IMR-90 (cell line): ENCODE measurements at regions not wholly inside any gene's neighbourhood (a gene's known extent, or its start where the extent isn't known, plus 50 kb on each side); places are given as distances from the start of the nearest gene placed in this dataset.

ENCODE experiments used
- ATAC-seq: fragments of 200-7000 bp; cut with Tn5 transposase; 2 replicates; pipeline ENCODE4 v1.9.1; 2020; ENCODE audit warnings: low read depth, mild to moderate bottlenecking, moderate library complexity
- BruUV-seq: library from RNA; stranded (reverse); fragments of 400-500 nt; replicated peaks from 2 replicates; lab custom pipeline; 2021; lab: Mats Ljungman, UMichigan
- CTCF ChIA-PET: fragments of 300-600 bp; formaldehyde crosslinking; extraction: SDS; loops from one replicate; lab custom pipeline; 2021; ENCODE audit warnings: antibody characterized with exemption; lab: Yijun Ruan, JAX
- POLR2A ChIA-PET: fragments of 300-600 bp; sonication (Branson Sonifier 250); formaldehyde crosslinking; loops from one replicate; lab custom pipeline; 2022; ENCODE audit warnings: antibody characterized with exemption; ENCODE audit not compliant: unreplicated experiment; lab: Charles Lee
- DNase-seq: peaks from one replicate; pipeline ENCODE4 v3.0.0; 2013
- H2AFZ ChIP-seq: replicated peaks from 2 replicates; pipeline ENCODE3; 2013; ENCODE audit warnings: low read length, mild to moderate bottlenecking; ENCODE audit not compliant: poor library complexity
- H2AK5ac ChIP-seq: 2 replicates; pipeline ENCODE4 v1.6.1; 2013; ENCODE audit warnings: low read depth, low read length, inconsistent platforms
- H2AK9ac ChIP-seq: replicated peaks from 2 replicates; pipeline ENCODE3; 2013; ENCODE audit warnings: mild to moderate bottlenecking, low read depth, low read length, moderate library complexity; ENCODE audit not compliant: poor library complexity
- H2BK120ac ChIP-seq: 2 replicates; pipeline ENCODE4 v1.6.1; 2013; ENCODE audit warnings: low read depth, low read length, inconsistent platforms
- H2BK15ac ChIP-seq: 3 replicates; pipeline ENCODE4 v1.6.1; 2013; ENCODE audit warnings: low read depth, low read length, inconsistent platforms
- H2BK20ac ChIP-seq: 2 replicates; pipeline ENCODE4 v1.6.1; 2013; ENCODE audit warnings: low read depth, mild to moderate bottlenecking, inconsistent platforms, low read length, moderate library complexity
- H2BK5ac ChIP-seq: 2 replicates; pipeline ENCODE4 v1.6.1; 2013; ENCODE audit warnings: mild to moderate bottlenecking, low read depth, low read length, inconsistent platforms; ENCODE audit not compliant: poor library complexity, severe bottlenecking
- H3K14ac ChIP-seq: replicated peaks from 2 replicates; pipeline ENCODE4 v1.6.1; 2013; ENCODE audit warnings: low read depth, low read length, inconsistent platforms
- H3K18ac ChIP-seq: 2 replicates; pipeline ENCODE4 v1.6.1; 2013; ENCODE audit warnings: low read depth, low read length, control low read depth
- H3K23ac ChIP-seq: 2 replicates; pipeline ENCODE4 v1.6.1; 2013; ENCODE audit warnings: low read depth, low read length, inconsistent platforms
- H3K27ac ChIP-seq: 2 replicates; pipeline ENCODE4 v1.5.1; 2013; ENCODE audit warnings: mild to moderate bottlenecking, control low read depth, low read length; ENCODE audit not compliant: insufficient read depth
- H3K27me3 ChIP-seq: 2 replicates; pipeline ENCODE4 v1.6.1; 2013; ENCODE audit warnings: low read length; ENCODE audit not compliant: control insufficient read depth, insufficient read depth
- H3K36me3 ChIP-seq: 2 replicates; pipeline ENCODE4 v1.6.1; 2013; ENCODE audit warnings: low read length, mixed read lengths; ENCODE audit not compliant: control insufficient read depth, insufficient read depth
- H3K4ac ChIP-seq: 2 replicates; pipeline ENCODE4 v1.6.1; 2013; ENCODE audit warnings: low read depth, low read length, inconsistent platforms
- H3K4me1 ChIP-seq: 2 replicates; pipeline ENCODE4 v1.6.1; 2013; ENCODE audit warnings: low read length, mixed read lengths; ENCODE audit not compliant: control insufficient read depth, insufficient read depth
- H3K4me2 ChIP-seq: 2 replicates; pipeline ENCODE4 v1.6.1; 2013; ENCODE audit warnings: low read depth, mild to moderate bottlenecking, control low read depth, low read length, moderate library complexity
- H3K4me3 ChIP-seq: 2 replicates; pipeline ENCODE4 v1.5.1; 2013; ENCODE audit warnings: low read depth, mild to moderate bottlenecking, control low read depth, low read length, moderate library complexity; ENCODE audit not compliant: insufficient read depth
- H3K56ac ChIP-seq: 2 replicates; pipeline ENCODE4 v1.6.1; 2013; ENCODE audit warnings: low read length, inconsistent platforms; ENCODE audit not compliant: insufficient read depth; ENCODE audit errors: extremely low read depth
- H3K79me1 ChIP-seq, 2 experiments: 2 replicates each; pipeline ENCODE4 v1.6.1; 2013; ENCODE audit warnings: low read length in 2 of 2, inconsistent platforms in 1 of 2, low read depth in 1 of 2
- H3K9ac ChIP-seq: 2 replicates; pipeline ENCODE4 v1.6.1; 2013; ENCODE audit warnings: low read depth, low read length, control low read depth
- H3K9me1 ChIP-seq: 2 replicates; pipeline ENCODE4 v1.6.1; 2013; ENCODE audit warnings: low read length, inconsistent platforms; ENCODE audit not compliant: insufficient read depth
- H3K9me3 ChIP-seq: 2 replicates; pipeline ENCODE4 v1.6.1; 2013; ENCODE audit warnings: low read length; ENCODE audit not compliant: control insufficient read depth, insufficient read depth
- H4K20me1 ChIP-seq: 2 replicates; pipeline ENCODE4 v1.6.1; 2013; ENCODE audit warnings: low read length, inconsistent platforms; ENCODE audit not compliant: insufficient read depth
- H4K5ac ChIP-seq: 2 replicates; pipeline ENCODE4 v1.6.1; 2013; ENCODE audit warnings: mild to moderate bottlenecking, low read depth, low read length, control low read depth
- H4K8ac ChIP-seq, 2 experiments: 2 replicates each; pipeline ENCODE4 v1.6.1; 2013; ENCODE audit warnings: low read depth in 2 of 2, low read length in 2 of 2, control low read depth in 1 of 2, inconsistent platforms in 1 of 2
- H4K91ac ChIP-seq: 2 replicates; pipeline ENCODE4 v1.6.1; 2013; ENCODE audit warnings: low read depth, low read length, inconsistent platforms; ENCODE audit not compliant: insufficient read depth
- BHLHE40 ChIP-seq: fragments of 150-350 bp; IDR thresholded peaks from 2 replicates; pipeline ENCODE4 v1.6.1; 2016; ENCODE audit warnings: mild to moderate bottlenecking, low read depth, low read length
- CEBPB ChIP-seq: IDR thresholded peaks from 2 replicates; pipeline ENCODE4 v1.6.1; 2012; ENCODE audit warnings: low read depth, low read length, improper control_type of control experiment
- CHD1 ChIP-seq: IDR thresholded peaks from 2 replicates; pipeline ENCODE4 v1.6.1; 2012; ENCODE audit warnings: low read depth, low read length, improper control_type of control experiment
- FOS ChIP-seq: fragments of 150-350 bp; IDR thresholded peaks from 2 replicates; pipeline ENCODE4 v1.6.1; 2016; ENCODE audit warnings: low read depth, low read length
- MAFK ChIP-seq: IDR thresholded peaks from 2 replicates; pipeline ENCODE4 v1.6.1; 2012; ENCODE audit warnings: low read depth, low read length, improper control_type of control experiment
- MAZ ChIP-seq: IDR thresholded peaks from 2 replicates; pipeline ENCODE4 v1.6.1; 2012; ENCODE audit warnings: low read depth, mild to moderate bottlenecking, low read length, improper control_type of control experiment, moderate library complexity, borderline replicate concordance
- MXI1 ChIP-seq: IDR thresholded peaks from 2 replicates; pipeline ENCODE4 v1.6.1; 2012; ENCODE audit warnings: low read depth, mild to moderate bottlenecking, low read length, moderate library complexity, borderline replicate concordance
- NFE2L2 ChIP-seq: fragments of 150-350 bp; IDR thresholded peaks from 2 replicates; pipeline ENCODE4 v1.6.1; 2016; ENCODE audit warnings: low read depth, mild to moderate bottlenecking, low read length
- POLR2A ChIP-seq: IDR thresholded peaks from 2 replicates; pipeline ENCODE4 v1.6.1; 2012; ENCODE audit warnings: mild to moderate bottlenecking, low read depth, low read length
- RAD21 ChIP-seq: IDR thresholded peaks from 2 replicates; pipeline ENCODE4 v1.6.1; 2012; ENCODE audit warnings: low read length, improper control_type of control experiment
- RCOR1 ChIP-seq: IDR thresholded peaks from 2 replicates; pipeline ENCODE4 v1.6.1; 2012; ENCODE audit warnings: mild to moderate bottlenecking, low read length, improper control_type of control experiment; ENCODE audit not compliant: insufficient replicate concordance
- RFX5 ChIP-seq: IDR thresholded peaks from 2 replicates; pipeline ENCODE4 v1.8.0; 2012; ENCODE audit warnings: low read depth, mild to moderate bottlenecking, low read length, moderate library complexity
- SMC3 ChIP-seq: fragments of 150-350 bp; IDR thresholded peaks from 2 replicates; pipeline ENCODE4 v1.6.1; 2016; ENCODE audit warnings: low read depth, mild to moderate bottlenecking, antibody characterized with exemption, low read length, moderate library complexity
- WGBS, 2 experiments: methylation state at CpG; one replicate each; pipeline versions ENCODE4 v1.1.5 to v1.1.7; 2013; ENCODE audit warnings: missing lambda C conversion rate in 2 of 2; ENCODE audit not compliant: insufficient read length in 1 of 2; ENCODE audit errors: extremely low coverage in 2 of 2; 5-methylcytosine and 5-hydroxymethylcytosine counted together
- dilution Hi-C: fragments of 300-500 bp; cut with HindIII; formaldehyde crosslinking; loops from one replicate; pipeline ENCODE4 v1.14.3; 2018; ENCODE audit warnings: low sequenced_read_pairs; ENCODE audit not compliant: unreplicated experiment
- in situ Hi-C: fragments of 300-500 bp; cut with MboI; formaldehyde crosslinking; loops from 3 replicates; pipeline ENCODE4 v1.14.3; 2019; ENCODE audit warnings: low sequenced_read_pairs, inconsistent platforms, mixed read lengths
- intact Hi-C: fragments of 100-400 bp; cut with micrococcal nuclease; formaldehyde crosslinking; loops from 2 replicates; pipeline ENCODE4 v1.10.0; 2022
- TF ChIP-seq, protein P1 (sequence below): fragments of 150-350 bp; IDR thresholded peaks from 2 replicates; pipeline ENCODE4 v1.6.1; 2016; ENCODE audit warnings: low read depth, mild to moderate bottlenecking, low read length, moderate library complexity, borderline replicate concordance
- TF ChIP-seq, protein P2 (sequence below): fragments of 150-350 bp; IDR thresholded peaks from 2 replicates; pipeline ENCODE4 v1.6.1; 2017; ENCODE audit warnings: mild to moderate bottlenecking, antibody characterized with exemption, low read length, low read depth
- TF ChIP-seq, protein P3 (sequence below): conservative IDR thresholded peaks from 2 replicates; pipeline ENCODE4 v1.5.1; 2012; ENCODE audit warnings: mild to moderate bottlenecking, low read depth, low read length, improper control_type of control experiment

- H3K18ac ChIP-seq = no peak overlapping the region
- no peak for TF ChIP-seq CEBPB
- no peak for TF ChIP-seq RFX5
- TF ChIP-seq RAD21 = no peak
- TF ChIP-seq CHD1 = no peak
- TF ChIP-seq, protein P1, sequence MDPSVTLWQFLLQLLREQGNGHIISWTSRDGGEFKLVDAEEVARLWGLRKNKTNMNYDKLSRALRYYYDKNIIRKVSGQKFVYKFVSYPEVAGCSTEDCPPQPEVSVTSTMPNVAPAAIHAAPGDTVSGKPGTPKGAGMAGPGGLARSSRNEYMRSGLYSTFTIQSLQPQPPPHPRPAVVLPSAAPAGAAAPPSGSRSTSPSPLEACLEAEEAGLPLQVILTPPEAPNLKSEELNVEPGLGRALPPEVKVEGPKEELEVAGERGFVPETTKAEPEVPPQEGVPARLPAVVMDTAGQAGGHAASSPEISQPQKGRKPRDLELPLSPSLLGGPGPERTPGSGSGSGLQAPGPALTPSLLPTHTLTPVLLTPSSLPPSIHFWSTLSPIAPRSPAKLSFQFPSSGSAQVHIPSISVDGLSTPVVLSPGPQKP = no peak
- TF ChIP-seq, protein P2, sequence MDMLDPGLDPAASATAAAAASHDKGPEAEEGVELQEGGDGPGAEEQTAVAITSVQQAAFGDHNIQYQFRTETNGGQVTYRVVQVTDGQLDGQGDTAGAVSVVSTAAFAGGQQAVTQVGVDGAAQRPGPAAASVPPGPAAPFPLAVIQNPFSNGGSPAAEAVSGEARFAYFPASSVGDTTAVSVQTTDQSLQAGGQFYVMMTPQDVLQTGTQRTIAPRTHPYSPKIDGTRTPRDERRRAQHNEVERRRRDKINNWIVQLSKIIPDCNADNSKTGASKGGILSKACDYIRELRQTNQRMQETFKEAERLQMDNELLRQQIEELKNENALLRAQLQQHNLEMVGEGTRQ = no peak
- no peak for TF ChIP-seq RCOR1
- no peak for TF ChIP-seq MAFK
- TF ChIP-seq BHLHE40 = no peak
- TF ChIP-seq MXI1 = no peak
- TF ChIP-seq POLR2A = no peak
- TF ChIP-seq, protein P3, sequence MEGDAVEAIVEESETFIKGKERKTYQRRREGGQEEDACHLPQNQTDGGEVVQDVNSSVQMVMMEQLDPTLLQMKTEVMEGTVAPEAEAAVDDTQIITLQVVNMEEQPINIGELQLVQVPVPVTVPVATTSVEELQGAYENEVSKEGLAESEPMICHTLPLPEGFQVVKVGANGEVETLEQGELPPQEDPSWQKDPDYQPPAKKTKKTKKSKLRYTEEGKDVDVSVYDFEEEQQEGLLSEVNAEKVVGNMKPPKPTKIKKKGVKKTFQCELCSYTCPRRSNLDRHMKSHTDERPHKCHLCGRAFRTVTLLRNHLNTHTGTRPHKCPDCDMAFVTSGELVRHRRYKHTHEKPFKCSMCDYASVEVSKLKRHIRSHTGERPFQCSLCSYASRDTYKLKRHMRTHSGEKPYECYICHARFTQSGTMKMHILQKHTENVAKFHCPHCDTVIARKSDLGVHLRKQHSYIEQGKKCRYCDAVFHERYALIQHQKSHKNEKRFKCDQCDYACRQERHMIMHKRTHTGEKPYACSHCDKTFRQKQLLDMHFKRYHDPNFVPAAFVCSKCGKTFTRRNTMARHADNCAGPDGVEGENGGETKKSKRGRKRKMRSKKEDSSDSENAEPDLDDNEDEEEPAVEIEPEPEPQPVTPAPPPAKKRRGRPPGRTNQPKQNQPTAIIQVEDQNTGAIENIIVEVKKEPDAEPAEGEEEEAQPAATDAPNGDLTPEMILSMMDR = no peak
- no peak for TF ChIP-seq FOS
- no peak for TF ChIP-seq NFE2L2
- no peak for TF ChIP-seq SMC3
- no peak for TF ChIP-seq MAZ
- no peak overlapping the region for H3K4me3 ChIP-seq
- H2AK5ac ChIP-seq = no peak overlapping the region
- ChIA-PET POLR2A (no interaction called here), CTCF (interaction anchor here (1.0 kb wide), 1 partner anchor 17 kb away, joined by 3 read pairs; no protein-coding TSS in a partner anchor)
- no peaks in the 10 kb centered on the region for H3K36me3 ChIP-seq
- H2AK9ac ChIP-seq = no peak overlapping the region
- H3K79me1 ChIP-seq = no peaks in the 10 kb centered on the region
- no peak overlapping the region for H3K9ac ChIP-seq
- intact Hi-C loops = no loop called here
- H2BK120ac ChIP-seq = no peak overlapping the region
- no peak overlapping the region for H4K5ac ChIP-seq
- H3K27ac ChIP-seq = no peak overlapping the region
- dilution Hi-C loops = no loop called here
- H2BK5ac ChIP-seq = no peak overlapping the region
- BruUV-seq = no TSS peak
- no peaks in the 10 kb centered on the region for H4K20me1 ChIP-seq
- in situ Hi-C loops = no loop called here
- no peak overlapping the region for H4K8ac ChIP-seq
- H3K23ac ChIP-seq = no peak overlapping the region
- H3K4me2 ChIP-seq = no peak overlapping the region
- no peak overlapping the region for H3K4ac ChIP-seq
- peaks cover 5% of the 10 kb centered on the region for H3K4me1 ChIP-seq
- WGBS, 2 experiments = no CpG with 5 or more reads among the region's 1 CpG
- no peak overlapping the region for H3K14ac ChIP-seq
- H2AFZ ChIP-seq = no peak overlapping the region
- ATAC-seq (no peak; the same call in 1 of the 2 replicates), DNase-seq (no peak)
- no peak overlapping the region for H3K56ac ChIP-seq
- H3K27me3 ChIP-seq = no peaks in the 10 kb centered on the region
- no peaks in the 10 kb centered on the region for H3K9me1 ChIP-seq
- no peak overlapping the region for H2BK15ac ChIP-seq
- H3K9me3 ChIP-seq = no peaks in the 10 kb centered on the region
- H4K91ac ChIP-seq = no peak overlapping the region
- H2BK20ac ChIP-seq = no peak overlapping the region
These were observed 89.2 kb upstream of the SPATS2L start for GRCh38 chr2:200217320-200217719.
